ENCODE measurements at regions not wholly inside any gene's neighbourhood (a gene's known extent, or its start where the extent isn't known, plus 50 kb on each side); places are given as distances from the start of the nearest gene placed in this dataset.
"Not testable (repeated sequence)": the region's sequence is repeated elsewhere in the genome, so short reads cannot be mapped to it uniquely, and the experiment has no call there.

GRCh38 chr5:57072218-57072892 lies 101.5 kb upstream of the GPBP1 start:
- H3K4me3 ChIP-seq (ENCODE audit: low read depth, low read length) = no peak overlapping the region
- POLR2A ChIA-PET = no interaction called here
- DNase-seq (ENCODE audit: low read depth, low spot score) = no peak
- TF ChIP-seq, protein P1, sequence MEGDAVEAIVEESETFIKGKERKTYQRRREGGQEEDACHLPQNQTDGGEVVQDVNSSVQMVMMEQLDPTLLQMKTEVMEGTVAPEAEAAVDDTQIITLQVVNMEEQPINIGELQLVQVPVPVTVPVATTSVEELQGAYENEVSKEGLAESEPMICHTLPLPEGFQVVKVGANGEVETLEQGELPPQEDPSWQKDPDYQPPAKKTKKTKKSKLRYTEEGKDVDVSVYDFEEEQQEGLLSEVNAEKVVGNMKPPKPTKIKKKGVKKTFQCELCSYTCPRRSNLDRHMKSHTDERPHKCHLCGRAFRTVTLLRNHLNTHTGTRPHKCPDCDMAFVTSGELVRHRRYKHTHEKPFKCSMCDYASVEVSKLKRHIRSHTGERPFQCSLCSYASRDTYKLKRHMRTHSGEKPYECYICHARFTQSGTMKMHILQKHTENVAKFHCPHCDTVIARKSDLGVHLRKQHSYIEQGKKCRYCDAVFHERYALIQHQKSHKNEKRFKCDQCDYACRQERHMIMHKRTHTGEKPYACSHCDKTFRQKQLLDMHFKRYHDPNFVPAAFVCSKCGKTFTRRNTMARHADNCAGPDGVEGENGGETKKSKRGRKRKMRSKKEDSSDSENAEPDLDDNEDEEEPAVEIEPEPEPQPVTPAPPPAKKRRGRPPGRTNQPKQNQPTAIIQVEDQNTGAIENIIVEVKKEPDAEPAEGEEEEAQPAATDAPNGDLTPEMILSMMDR (IDR thresholded peaks at IDR 0.05; ENCODE audit: insufficient read depth, low read length, missing control alignments) = no peak
- CTCF ChIA-PET = interaction anchor here (1.5 kb wide), 1 partner anchor 11 kb away, joined by 4 read pairs; no protein-coding TSS in a partner anchor

DNA sequence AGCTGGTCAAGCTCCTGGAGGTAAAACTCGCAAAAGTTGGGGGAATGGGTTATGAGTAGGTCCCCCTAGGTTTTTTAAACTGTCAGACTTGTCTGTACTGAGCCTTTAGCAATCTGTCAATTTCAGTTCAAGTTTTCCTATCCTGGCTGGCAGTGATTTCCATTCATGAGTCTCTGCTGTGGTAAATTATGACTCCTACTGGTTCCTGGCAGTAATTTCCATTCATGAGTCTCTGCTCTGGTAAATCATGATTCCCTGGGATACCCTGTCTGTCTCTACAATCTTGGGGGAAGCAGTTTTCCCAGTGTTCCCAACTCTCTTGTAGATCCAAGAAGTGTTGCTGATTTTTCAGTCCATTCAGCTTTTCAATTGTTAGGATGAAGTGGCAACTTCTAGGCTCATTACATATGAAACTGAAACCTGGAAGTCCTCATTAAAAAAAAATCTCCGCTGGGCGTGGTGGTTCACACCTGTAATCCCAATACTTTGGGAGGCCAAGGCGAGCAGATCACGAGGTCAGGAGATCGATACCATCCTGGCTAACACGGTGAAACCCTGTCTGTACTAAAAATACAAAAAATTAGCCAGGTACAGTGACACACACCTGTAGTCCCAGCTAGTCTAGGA lies 91.3 kb upstream of the GPBP1 start:
- ChIA-PET CTCF (interaction anchor here (0.6 to 1.9 kb wide), 3 partner anchors 10 to 39 kb away, joined by 4 to 5 read pairs (median 4); no protein-coding TSS in a partner anchor), POLR2A (no interaction called here)
- TF ChIP-seq, protein P1 (IDR thresholded peaks at IDR 0.05; ENCODE audit: insufficient read depth, low read length, missing control alignments) = no peak
- H3K4me3 ChIP-seq (ENCODE audit: low read depth, low read length) = no peak overlapping the region
- DNase-seq (ENCODE audit: low read depth, low spot score) = no peak

GRCh38 chr5:57085306-57086081 lies 88.4 kb upstream of the GPBP1 start:
- DNase-seq (ENCODE audit: low read depth, low spot score) = no peak
- POLR2A ChIA-PET = interaction anchor here (0.6 kb wide), 1 partner anchor 10 kb away, joined by 3 read pairs; no protein-coding TSS in a partner anchor
- H3K4me3 ChIP-seq (ENCODE audit: low read depth, low read length) = no peak overlapping the region
- TF ChIP-seq, protein P1 (IDR thresholded peaks at IDR 0.05; ENCODE audit: insufficient read depth, low read length, missing control alignments) = no peak
- CTCF ChIA-PET = no interaction called here

- DNase-seq (ENCODE audit: low read depth, low spot score); H3K4me3 ChIP-seq (ENCODE audit: low read depth, low read length); POLR2A ChIA-PET; CTCF ChIA-PET: not testable (repeated sequence)
Observed at GRCh38 chr5:57087947-57088346, 85.9 kb upstream of the GPBP1 start.

- TF ChIP-seq, protein P1 (IDR thresholded peaks at IDR 0.05; ENCODE audit: insufficient read depth, low read length, missing control alignments) = no peak
- H3K4me3 ChIP-seq (ENCODE audit: low read depth, low read length) = no peak overlapping the region
- CTCF ChIA-PET = interaction anchor here (0.6 to 1.9 kb wide), 6 partner anchors 11 to 196 kb away, joined by 3 to 6 read pairs (median 4); no protein-coding TSS in a partner anchor
- POLR2A ChIA-PET = no interaction called here
- DNase-seq (ENCODE audit: low read depth, low spot score) = no peak
Observed at GRCh38 chr5:57094753-57095683, 78.8 kb upstream of the GPBP1 start.

DNA sequence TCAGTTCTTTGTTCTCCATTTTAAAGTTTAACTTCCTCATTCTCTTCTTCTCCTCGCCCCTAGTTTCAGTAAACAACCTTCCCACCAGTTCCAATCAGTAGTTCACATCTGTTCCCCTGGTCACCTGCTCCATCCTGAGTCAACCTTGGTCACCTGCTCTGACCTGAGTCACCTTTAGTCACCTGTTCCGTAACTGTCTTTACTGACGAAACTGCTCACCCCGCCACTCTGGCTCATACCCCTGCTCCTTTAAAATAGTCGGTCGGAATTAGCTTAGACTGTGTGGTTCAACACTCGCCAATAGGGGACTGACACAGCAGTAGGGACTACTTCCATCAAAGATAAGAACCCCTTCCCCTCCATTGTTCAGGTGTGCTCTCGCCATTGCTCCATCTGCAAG lies 76.3 kb upstream of the GPBP1 start:
- DNase-seq (ENCODE audit: low read depth, low spot score) = no peak
- no peak overlapping the region for H3K4me3 ChIP-seq (ENCODE audit: low read depth, low read length)
- TF ChIP-seq, protein P1 (IDR thresholded peaks at IDR 0.05; ENCODE audit: insufficient read depth, low read length, missing control alignments) = no peak
- CTCF ChIA-PET = no interaction called here
- POLR2A ChIA-PET = no interaction called here

Data from AG04449 (cell line).